ENCODE measurements at regions not wholly inside any gene's neighbourhood (a gene's known extent, or its start where the extent isn't known, plus 50 kb on each side); places are given as distances from the start of the nearest gene placed in this dataset.

GRCh38 chr2:8137801-8138200, 544.1 kb upstream of the ID2 start:
- TF ChIP-seq EZH2phosphoT487 (IDR thresholded peaks at IDR 0.05) (no peak), CTCF (IDR thresholded peaks at IDR 0.05) (no peak), EZH2 (IDR thresholded peaks at IDR 0.05) (no peak)
